Tibial nerve (tissue), 3 donors: ENCODE measurements at regions not wholly inside any gene's neighbourhood (a gene's known extent, or its start where the extent isn't known, plus 50 kb on each side); places are given as distances from the start of the nearest gene placed in this dataset.

Source experiments
- EP300 ChIP-seq, 2 donors: sonication (generic); formaldehyde crosslinking; IDR thresholded peaks; one replicate each; pipeline ENCODE4 v1.6.1; 2017; ENCODE audit warnings: antibody characterized with exemption in 2 of 2, mild to moderate bottlenecking in 1 of 2
- POLR2A ChIP-seq, 2 donors: fragments of 450-650 bp; IDR thresholded peaks; one replicate each; pipeline ENCODE4 v1.6.1; 2017; ENCODE audit warnings: antibody characterized with exemption in 2 of 2, mild to moderate bottlenecking in 2 of 2, moderate library complexity in 2 of 2

GRCh38 chr5:56638768-56639238, 176.5 kb upstream of the MAP3K1 start:
- no peak for TF ChIP-seq EP300 (IDR thresholded peaks at IDR 0.05)
- no peak for TF ChIP-seq POLR2A (IDR thresholded peaks at IDR 0.05)
